ENCODE measurements at regions not wholly inside any gene's neighbourhood (a gene's known extent, or its start where the extent isn't known, plus 50 kb on each side); places are given as distances from the start of the nearest gene placed in this dataset.

- H3K36me3 ChIP-seq (ENCODE audit: control insufficient read depth in 2 of 2, insufficient read depth in 1 of 2, low read length in 2 of 2), result no peaks in the 10 kb centered on the region
- no peak overlapping the region for H3K27ac ChIP-seq (ENCODE audit: extremely low read depth, low read depth, low read length)
- no peaks in the 10 kb centered on the region for H3K9me3 ChIP-seq (ENCODE audit: control insufficient read depth, insufficient read depth, low read depth, low read length)
- CTCF ChIA-PET, result interaction anchor here (0.9 kb wide), 1 partner anchor 17 kb away, joined by 3 read pairs; no protein-coding TSS in a partner anchor
- no peaks in the 10 kb centered on the region for H3K4me1 ChIP-seq (ENCODE audit: control insufficient read depth, insufficient read depth, low read length)
- POLR2A ChIA-PET, result no interaction called here
- no peak overlapping the region for H3K4me3 ChIP-seq (ENCODE audit: low read depth, low read length)
- TF ChIP-seq ZNF19 (tag by site-specific recombination; IDR thresholded peaks at IDR 0.05; ENCODE audit: low read depth) (no peak), ZNF140 (tag by site-specific recombination; IDR thresholded peaks at IDR 0.05) (no peak), ZNF777 (tag by site-specific recombination; IDR thresholded peaks at IDR 0.05; ENCODE audit: borderline replicate concordance) (no peak), SCRT1 (tag by site-specific recombination; IDR thresholded peaks at IDR 0.05; ENCODE audit: borderline replicate concordance) (no peak), ZNF302 (tag by site-specific recombination; IDR thresholded peaks at IDR 0.05; ENCODE audit: low read depth) (no peak)
Measured at GRCh38 chr9:15080401-15080800, 170.2 kb upstream of the FREM1 start.

DNA sequence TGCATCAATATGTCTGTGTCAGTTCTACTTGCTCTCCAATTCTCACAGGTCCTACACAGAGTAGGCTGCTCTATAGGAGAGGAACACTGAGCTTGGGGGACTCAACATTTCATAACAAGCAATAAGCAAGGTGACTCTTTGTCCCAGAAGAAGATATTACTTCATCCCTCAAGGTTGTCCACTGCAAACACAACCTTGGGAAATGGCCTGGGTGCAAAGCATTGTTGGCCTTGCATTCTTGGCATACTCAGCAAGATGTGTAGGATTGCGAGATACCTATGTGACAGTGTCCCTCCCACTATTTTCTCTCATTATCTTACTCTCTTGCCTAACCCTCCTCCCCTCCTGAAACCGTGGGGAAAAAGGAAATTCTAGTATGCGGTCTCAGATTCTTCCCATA is 169.8 kb upstream of the FREM1 start:
- Histone ChIP-seq H3K4me1 (ENCODE audit: control insufficient read depth, insufficient read depth, low read length) (no peaks in the 10 kb centered on the region), H3K27ac (ENCODE audit: extremely low read depth, low read depth, low read length) (no peak overlapping the region), H3K36me3 (ENCODE audit: control insufficient read depth in 2 of 2, insufficient read depth in 1 of 2, low read length in 2 of 2) (no peaks in the 10 kb centered on the region), H3K9me3 (ENCODE audit: control insufficient read depth, insufficient read depth, low read depth, low read length) (no peaks in the 10 kb centered on the region), H3K4me3 (ENCODE audit: low read depth, low read length) (no peak overlapping the region)
- ChIA-PET POLR2A (no interaction called here), CTCF (interaction anchor here (0.9 kb wide), 1 partner anchor 17 kb away, joined by 3 read pairs; no protein-coding TSS in a partner anchor)
- TF ChIP-seq ZNF792 (tag by site-specific recombination; IDR thresholded peaks at IDR 0.05), result no peak
- TF ChIP-seq ZNF114 (tag by site-specific recombination; IDR thresholded peaks at IDR 0.05), result no peak
- TF ChIP-seq ZNF155 (tag by site-specific recombination; IDR thresholded peaks at IDR 0.05), result no peak
- TF ChIP-seq TRIM28 (IDR thresholded peaks at IDR 0.05; ENCODE audit: borderline replicate concordance, low read length), result no peak
- no peak for TF ChIP-seq ZNF548 (tag by site-specific recombination; IDR thresholded peaks at IDR 0.05)
- no peak for TF ChIP-seq ZNF19 (tag by site-specific recombination; IDR thresholded peaks at IDR 0.05; ENCODE audit: low read depth)
- TF ChIP-seq PRDM1 (tag by site-specific recombination; IDR thresholded peaks at IDR 0.05), result no peak
- TF ChIP-seq ZBTB20 (tag by site-specific recombination; IDR thresholded peaks at IDR 0.05), result no peak
- TF ChIP-seq EGR2 (tag by site-specific recombination; IDR thresholded peaks at IDR 0.05; ENCODE audit: low read depth), result no peak
- TF ChIP-seq ZNF214 (tag by site-specific recombination; IDR thresholded peaks at IDR 0.05; ENCODE audit: borderline replicate concordance), result no peak
- TF ChIP-seq HOXA7 (CRISPR knock-in tag; IDR thresholded peaks at IDR 0.05; ENCODE audit: borderline replicate concordance), result no peak

DNA sequence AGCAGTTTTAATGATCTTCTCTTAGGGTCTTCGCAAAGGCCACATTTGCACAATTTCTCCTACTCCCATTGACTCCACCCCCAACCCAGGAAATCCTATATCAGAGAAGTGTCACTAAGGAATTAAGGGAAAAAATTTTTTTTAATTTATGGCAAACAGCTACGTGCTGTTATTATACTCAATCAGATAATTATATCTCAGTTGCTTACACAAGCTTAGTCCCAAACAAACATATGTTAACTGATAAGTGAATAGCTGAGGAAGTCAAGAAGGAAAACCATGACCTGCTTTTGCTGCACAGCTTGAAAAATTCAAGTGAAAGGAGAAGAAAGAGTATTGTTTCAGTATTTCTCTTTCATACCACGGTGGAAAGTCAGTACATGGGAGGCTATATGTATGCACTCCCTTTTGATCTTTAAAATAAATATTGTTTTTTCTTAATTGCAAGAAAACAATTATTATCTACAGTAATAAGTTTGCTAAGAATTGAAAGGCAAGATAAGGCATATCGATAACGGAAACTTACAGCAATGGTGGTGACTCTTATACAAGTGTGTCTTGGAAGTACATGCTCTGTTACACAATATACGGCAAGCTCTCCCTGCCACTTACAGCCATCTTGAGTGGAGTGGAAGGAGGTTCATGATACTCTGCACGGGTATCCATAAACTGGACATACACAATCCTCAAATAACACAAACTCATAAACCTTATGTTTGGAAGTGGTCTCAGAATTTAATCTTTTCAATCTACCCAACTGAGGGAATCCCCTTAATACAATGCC is 167.9 kb upstream of the FREM1 start:
- H3K4me3 ChIP-seq (ENCODE audit: low read depth, low read length), result no peak overlapping the region
- POLR2A ChIA-PET, result no interaction called here
- no peaks in the 10 kb centered on the region for H3K9me3 ChIP-seq (ENCODE audit: control insufficient read depth, insufficient read depth, low read depth, low read length)
- no peaks in the 10 kb centered on the region for H3K36me3 ChIP-seq (ENCODE audit: control insufficient read depth in 2 of 2, insufficient read depth in 1 of 2, low read length in 2 of 2)
- no peak overlapping the region for H3K27ac ChIP-seq (ENCODE audit: extremely low read depth, low read depth, low read length)
- CTCF ChIA-PET, result no interaction called here
- TF ChIP-seq PRDM6 (tag by site-specific recombination; IDR thresholded peaks at IDR 0.05), result no peak
- no peaks in the 10 kb centered on the region for H3K4me1 ChIP-seq (ENCODE audit: control insufficient read depth, insufficient read depth, low read length)

DNA sequence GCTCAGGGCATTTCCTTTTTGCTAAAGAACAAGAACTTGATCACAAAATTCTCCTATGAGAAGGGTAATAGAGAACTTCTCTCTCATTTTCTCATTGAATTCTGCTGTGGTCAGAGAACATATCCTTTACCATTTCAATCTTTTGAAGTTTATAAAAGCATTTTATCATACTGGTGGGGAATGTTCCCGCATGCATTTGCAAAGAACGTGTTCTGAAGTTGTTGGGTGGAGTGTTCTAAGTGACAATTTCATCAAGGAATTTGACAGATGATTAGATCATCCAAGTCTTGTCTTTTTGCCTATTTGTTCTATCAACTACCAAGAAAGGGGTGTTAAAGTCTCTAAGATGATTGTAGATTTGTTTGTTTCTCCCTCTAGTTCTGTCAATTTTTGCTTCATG is 163.4 kb upstream of the FREM1 start:
- Histone ChIP-seq H3K9me3 (ENCODE audit: control insufficient read depth, insufficient read depth, low read depth, low read length) (no peaks in the 10 kb centered on the region), H3K36me3 (ENCODE audit: control insufficient read depth in 2 of 2, insufficient read depth in 1 of 2, low read length in 2 of 2) (no peaks in the 10 kb centered on the region), H3K27ac (ENCODE audit: extremely low read depth, low read depth, low read length) (no peak overlapping the region), H3K4me1 (ENCODE audit: control insufficient read depth, insufficient read depth, low read length) (no peaks in the 10 kb centered on the region), H3K4me3 (ENCODE audit: low read depth, low read length) (no peak overlapping the region)
- POLR2A ChIA-PET, result no interaction called here
- CTCF ChIA-PET, result no interaction called here
- TF ChIP-seq, protein P1, sequence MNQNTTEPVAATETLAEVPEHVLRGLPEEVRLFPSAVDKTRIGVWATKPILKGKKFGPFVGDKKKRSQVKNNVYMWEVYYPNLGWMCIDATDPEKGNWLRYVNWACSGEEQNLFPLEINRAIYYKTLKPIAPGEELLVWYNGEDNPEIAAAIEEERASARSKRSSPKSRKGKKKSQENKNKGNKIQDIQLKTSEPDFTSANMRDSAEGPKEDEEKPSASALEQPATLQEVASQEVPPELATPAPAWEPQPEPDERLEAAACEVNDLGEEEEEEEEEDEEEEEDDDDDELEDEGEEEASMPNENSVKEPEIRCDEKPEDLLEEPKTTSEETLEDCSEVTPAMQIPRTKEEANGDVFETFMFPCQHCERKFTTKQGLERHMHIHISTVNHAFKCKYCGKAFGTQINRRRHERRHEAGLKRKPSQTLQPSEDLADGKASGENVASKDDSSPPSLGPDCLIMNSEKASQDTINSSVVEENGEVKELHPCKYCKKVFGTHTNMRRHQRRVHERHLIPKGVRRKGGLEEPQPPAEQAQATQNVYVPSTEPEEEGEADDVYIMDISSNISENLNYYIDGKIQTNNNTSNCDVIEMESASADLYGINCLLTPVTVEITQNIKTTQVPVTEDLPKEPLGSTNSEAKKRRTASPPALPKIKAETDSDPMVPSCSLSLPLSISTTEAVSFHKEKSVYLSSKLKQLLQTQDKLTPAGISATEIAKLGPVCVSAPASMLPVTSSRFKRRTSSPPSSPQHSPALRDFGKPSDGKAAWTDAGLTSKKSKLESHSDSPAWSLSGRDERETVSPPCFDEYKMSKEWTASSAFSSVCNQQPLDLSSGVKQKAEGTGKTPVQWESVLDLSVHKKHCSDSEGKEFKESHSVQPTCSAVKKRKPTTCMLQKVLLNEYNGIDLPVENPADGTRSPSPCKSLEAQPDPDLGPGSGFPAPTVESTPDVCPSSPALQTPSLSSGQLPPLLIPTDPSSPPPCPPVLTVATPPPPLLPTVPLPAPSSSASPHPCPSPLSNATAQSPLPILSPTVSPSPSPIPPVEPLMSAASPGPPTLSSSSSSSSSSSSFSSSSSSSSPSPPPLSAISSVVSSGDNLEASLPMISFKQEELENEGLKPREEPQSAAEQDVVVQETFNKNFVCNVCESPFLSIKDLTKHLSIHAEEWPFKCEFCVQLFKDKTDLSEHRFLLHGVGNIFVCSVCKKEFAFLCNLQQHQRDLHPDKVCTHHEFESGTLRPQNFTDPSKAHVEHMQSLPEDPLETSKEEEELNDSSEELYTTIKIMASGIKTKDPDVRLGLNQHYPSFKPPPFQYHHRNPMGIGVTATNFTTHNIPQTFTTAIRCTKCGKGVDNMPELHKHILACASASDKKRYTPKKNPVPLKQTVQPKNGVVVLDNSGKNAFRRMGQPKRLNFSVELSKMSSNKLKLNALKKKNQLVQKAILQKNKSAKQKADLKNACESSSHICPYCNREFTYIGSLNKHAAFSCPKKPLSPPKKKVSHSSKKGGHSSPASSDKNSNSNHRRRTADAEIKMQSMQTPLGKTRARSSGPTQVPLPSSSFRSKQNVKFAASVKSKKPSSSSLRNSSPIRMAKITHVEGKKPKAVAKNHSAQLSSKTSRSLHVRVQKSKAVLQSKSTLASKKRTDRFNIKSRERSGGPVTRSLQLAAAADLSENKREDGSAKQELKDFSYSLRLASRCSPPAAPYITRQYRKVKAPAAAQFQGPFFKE (tag by site-specific recombination; IDR thresholded peaks at IDR 0.05; ENCODE audit: borderline replicate concordance), result no peak
- TF ChIP-seq PRDM6 (tag by site-specific recombination; IDR thresholded peaks at IDR 0.05) (no peak), ZSCAN30 (tag by site-specific recombination; IDR thresholded peaks at IDR 0.05) (no peak)
